ENCODE measurements at regions not wholly inside any gene's neighbourhood (a gene's known extent, or its start where the extent isn't known, plus 50 kb on each side); places are given as distances from the start of the nearest gene placed in this dataset.
"Not testable (repeated sequence)": the region's sequence is repeated elsewhere in the genome, so short reads cannot be mapped to it uniquely, and the experiment has no call there.

DNA sequence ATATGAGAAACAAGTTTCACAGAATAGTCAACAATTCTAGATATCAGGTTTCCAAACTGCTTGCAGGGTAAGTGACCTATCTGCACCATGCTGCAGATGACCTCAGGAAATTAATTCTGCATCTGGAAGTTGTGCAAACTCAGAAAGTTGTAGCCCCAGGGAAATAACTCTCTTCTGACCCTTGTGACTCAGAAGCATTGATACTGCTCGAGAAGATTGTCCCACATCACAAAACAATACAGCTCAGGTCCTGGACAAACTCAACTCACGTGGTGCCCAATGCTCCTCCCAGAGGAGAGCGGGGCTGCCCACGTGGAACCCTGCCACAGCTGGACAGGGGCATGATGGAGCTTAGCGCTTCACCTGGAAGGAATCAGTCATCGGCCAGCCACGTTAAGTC is 221.9 kb upstream of the LRRC61 start:
- DNase-seq (ENCODE audit: low read depth, low spot score), result not testable (repeated sequence)

DNA sequence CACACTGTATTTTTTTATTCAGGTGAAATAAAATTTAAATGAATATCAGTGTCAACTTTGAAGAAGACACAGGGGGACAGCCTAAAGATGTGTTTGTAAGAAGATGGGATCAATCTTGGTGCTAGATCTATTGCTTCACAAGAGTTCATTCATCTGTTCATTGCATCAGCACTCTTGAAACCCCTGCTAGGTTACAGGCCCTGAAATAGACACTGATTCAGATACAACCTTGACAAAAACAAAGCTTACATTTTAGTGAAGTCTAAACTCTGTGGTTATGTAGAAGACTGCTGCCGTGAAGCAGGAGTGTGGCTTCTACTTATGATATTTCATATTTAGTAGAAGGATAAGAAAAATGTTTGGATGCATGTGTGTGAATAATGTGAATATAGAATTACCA is 215.9 kb upstream of the LRRC61 start:
- not testable (repeated sequence) for DNase-seq (ENCODE audit: low read depth, low spot score)

DNA sequence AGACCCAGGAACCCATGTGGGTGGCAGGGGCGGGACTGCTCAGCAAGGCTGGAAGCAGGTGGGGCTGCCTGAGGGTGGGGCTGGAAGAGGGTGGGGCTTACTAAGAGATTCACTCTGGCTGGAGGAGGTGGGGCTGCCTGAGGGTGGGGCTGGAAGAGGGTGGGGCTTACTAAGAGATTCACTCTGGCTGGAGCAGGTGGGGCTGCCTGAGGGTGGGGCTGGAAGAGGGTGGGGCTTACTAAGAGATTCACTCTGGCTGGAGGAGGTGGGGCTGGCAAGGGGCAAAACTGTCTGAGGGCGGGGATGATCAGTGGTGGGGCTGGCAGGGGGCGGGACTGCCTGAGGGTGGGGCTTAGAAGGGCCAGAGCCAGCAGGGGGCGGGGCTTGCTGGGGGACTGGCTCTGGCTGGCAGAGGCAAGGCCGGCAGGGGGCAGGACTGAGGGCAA is 212.8 kb upstream of the LRRC61 start:
- DNase-seq (ENCODE audit: low read depth, low spot score), result not testable (repeated sequence)

DNA sequence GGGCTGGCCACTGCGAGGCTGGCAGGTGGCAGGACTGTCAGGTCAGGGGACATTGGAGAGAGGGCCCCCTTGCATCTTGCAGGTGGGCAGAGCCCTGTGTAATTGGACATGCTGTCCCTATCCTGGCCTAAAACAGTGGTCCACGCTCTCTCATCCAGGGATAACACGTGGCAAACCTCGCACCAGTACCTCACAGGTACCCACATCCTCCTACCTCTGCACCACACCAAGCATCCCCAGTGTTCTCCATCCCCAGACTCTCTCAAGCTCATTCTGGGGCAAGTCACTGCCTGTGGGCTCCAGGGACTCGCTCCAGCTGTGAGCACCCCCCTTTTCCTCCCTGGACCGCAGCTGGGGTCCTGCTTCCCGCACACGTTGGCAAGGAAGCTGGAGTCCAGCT is 212.3 kb upstream of the LRRC61 start:
- DNase-seq (ENCODE audit: low read depth, low spot score), result not testable (repeated sequence)

DNA sequence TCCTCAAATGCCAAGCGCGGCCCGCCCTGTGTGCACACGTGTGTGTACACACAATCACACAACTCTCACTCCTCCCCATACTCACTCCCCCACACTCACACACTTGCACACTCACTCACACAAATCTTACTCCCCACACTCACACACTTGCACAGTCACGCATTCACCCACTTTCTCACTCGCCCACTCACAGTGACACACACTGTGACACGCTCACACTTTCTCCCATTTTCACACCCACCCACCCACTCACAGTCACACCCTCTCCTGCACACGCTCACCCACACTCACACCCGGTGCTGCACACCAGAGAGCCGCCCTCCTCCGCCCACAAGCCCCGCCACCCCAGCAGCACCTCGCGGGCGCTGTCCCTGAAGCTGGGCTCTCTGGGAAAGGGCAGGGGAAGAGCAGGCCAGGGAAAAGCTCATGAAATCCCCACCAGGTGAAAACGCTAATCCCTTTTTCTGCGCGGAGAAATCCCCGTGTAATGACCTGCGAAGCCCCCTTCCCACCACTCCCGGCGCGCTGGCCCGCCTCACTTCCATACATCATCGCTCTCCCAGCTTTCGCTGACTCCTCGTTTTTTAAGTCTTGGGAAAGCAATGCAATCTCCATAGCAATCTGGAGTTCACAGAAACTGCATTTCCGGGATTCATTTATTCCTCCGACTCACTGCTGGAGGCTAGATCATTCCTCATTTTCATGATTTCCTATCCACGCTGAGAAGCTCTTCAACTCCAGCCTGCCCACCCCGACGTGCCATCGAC is 211.6 kb upstream of the LRRC61 start:
- DNase-seq (ENCODE audit: low read depth, low spot score), result not testable (repeated sequence)

DNA sequence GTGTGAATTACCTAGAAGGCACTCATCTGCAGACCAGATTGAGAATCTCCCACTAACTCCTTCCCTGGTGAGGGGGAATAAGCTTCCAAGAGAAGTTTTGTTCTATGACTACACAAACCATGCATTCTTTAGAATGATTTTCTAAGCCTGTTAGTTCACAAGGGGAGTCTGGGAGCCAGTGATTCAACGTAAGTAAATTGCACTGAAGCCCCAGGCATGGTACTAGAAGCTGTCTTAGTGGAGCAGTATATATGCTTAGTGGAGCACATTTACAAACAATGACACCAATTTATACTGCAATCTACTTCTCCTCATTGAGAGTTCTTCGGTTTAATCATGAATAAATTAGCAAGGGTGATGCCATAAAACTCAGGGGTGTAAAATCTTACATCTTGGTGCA is 209.9 kb upstream of the LRRC61 start:
- not testable (repeated sequence) for DNase-seq (ENCODE audit: low read depth, low spot score)

DNA sequence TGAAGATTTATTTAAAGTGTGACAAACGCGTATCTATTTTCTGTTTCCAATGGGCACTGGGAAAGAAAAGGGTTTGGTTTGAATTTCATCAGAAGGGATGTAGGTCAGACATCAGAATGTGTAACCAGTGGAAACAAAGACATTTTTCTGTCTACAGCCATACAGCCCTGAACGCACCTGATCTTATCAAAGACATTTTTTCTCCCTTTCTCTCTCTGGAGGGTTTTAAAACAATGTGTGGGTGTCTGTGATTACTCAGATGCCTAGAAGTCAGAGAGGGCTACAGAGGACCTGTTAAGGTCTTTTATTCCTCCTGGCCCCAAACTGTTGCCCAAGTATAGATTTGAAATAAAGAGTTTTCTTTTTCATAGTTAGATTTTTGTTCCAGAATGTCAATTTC is 208.6 kb upstream of the LRRC61 start:
- not testable (repeated sequence) for DNase-seq (ENCODE audit: low read depth, low spot score)

DNA sequence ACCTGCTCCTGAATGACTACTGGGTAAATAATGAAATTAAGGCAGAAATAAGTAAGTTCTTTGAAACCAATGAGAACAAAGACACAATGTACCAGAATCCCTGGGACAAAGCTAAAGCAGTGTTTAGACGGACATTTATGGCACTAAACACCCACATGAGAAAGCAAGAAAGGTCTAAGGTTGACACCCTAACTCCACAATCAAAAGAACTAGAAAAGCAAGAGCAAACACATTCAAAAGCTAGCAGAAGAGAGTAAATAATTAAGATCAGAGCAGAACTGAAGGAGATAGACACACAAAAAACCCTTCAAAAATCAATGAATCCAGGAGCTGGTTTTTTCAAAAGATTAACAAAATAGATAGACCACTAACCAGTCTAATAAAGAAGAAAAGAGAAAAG is 203.2 kb upstream of the LRRC61 start:
- not testable (repeated sequence) for DNase-seq (ENCODE audit: low read depth, low spot score)

DNA sequence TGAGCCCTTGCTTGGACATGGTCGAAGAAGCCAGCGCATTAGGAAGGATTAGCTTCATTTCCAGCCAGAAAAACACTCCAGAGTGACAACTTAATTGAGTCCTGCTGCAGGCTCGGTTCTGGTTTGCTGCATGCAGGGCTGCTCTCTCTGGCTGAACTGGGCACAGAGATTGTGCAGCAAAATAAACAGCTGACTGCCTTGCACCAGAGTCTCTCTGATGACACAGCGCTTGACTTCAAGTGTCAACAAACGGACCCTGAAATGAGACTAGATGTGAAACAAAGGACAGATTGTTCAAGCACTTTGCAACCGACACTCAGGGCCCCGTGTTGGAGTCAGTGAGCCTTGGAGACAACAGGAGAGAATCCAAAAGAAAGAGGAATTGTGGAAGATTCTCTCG is 197.3 kb upstream of the LRRC61 start:
- not testable (repeated sequence) for DNase-seq (ENCODE audit: low read depth, low spot score)

DNA sequence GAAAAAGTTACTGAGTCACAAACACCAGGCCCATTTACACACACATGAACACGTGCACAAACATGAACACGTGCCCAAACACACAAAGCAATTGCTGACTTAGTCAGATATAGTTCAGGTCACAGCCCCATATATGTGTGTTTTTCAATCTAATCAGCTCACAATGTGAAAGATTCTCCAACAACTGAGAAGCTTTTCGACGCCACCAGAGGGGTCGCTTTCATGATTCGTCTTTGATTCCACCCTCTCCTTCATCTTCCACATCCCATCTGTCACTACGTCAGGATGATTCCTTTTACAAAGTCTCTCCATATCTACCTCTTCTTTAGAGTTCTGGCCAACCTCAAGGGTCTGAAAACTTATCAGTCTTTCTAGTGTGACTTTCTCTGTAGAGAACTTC is 188.7 kb upstream of the LRRC61 start:
- DNase-seq (ENCODE audit: low read depth, low spot score), result not testable (repeated sequence)

DNA sequence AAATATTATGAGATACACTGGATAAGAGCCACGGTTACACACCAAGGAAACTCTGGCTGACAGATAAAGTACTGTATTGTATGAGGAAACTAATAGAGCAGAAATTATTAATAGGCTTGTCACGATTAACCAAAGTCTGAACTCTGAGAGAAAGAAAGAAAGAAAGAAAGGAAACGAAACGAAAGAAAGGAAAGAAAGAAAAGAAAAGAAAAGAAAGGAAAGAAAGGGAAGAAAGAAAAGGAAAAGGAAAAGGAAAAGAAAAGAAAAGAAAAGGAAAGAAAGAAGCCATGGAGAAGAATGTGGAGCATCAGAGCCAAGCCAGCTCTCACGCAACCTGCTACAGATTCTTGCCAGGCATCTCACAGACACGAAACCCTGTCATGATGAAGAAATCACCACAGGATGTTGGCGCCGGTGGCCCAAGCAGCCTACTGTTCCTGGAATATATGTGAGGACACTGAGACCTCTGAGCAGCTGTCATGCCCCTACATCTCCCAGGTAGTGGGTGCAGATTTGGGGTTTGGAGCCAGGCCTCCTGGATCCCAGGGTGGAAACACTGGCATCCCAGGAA is 187.4 kb upstream of the LRRC61 start:
- not testable (repeated sequence) for DNase-seq (ENCODE audit: low read depth, low spot score)

DNA sequence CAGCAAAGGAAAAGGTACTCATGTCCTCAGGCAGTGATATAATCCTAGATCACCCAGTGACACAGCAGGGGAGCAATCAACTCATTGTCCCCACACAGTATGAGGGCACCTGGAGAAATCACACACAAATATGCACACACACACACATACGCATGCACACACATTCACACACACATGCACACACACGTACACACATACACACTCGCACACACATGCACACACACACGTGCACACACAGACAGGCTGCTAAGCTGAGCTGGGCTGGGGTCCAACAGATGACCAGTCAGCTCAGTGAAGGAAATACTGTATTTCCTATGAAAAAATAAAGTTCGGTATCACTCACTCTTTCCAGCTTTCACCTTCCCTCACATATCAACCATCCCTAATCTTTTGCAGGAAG is 183.3 kb upstream of the LRRC61 start:
- not testable (repeated sequence) for DNase-seq (ENCODE audit: low read depth, low spot score)

DNA sequence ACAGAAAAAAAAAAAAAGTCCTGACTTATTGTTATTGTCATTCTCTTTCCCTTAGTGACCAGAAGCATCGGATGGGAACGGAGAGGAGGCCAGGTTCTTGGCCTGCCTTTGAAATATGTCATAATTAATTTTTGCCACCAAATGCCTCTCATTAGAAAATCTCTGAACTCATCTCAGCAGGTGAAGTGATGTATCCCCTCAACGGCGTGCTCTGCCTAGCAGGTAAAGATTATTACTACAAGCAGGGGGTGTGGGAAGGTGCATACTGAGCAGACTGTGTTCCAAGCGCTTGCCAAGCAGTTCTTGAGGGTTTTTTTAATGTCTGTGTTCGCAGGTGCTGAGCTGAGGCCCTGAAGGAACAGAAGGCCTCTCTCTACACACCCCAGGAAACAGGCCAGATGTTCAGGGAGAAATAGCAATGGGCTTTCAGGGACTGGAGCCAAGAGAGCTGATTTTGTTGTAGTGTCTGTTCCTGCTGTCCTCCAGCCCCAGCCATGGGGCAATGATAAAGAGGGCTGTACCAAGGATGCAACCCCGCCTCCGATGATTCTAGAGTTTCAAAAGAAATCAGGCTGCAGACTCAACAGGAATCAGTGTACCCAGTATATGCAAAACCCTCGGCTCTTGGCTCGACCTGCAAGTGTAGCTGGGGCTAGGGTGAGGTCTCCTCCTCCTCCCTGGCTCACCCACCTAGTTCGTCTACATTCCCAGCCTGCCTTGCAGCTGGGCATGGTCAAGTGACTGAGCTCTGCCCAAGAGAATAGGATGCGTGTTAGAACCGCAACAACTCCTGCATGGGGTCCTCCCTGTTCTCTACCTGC is 181.4 kb upstream of the LRRC61 start:
- DNase-seq (ENCODE audit: low read depth, low spot score), result not testable (repeated sequence)

DNA sequence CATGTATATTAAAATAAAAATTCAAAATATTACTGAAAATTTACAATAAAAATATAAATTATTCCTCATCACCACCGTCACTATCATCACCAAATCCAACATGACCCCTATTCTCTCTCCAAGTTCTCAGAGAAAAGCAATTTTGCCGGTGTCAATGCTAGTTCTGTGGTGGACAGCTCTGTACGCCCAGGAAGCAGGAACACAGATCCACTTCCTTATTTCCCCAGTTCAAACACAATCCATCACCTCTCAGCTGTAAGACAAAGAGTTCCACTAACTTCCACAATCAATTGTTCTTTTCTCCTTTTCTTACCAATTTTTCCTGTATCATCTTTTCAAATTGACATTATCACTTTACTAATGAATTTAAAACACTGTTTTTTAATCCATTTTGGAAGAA is 177.0 kb upstream of the LRRC61 start:
- DNase-seq (ENCODE audit: low read depth, low spot score), result not testable (repeated sequence)

DNA sequence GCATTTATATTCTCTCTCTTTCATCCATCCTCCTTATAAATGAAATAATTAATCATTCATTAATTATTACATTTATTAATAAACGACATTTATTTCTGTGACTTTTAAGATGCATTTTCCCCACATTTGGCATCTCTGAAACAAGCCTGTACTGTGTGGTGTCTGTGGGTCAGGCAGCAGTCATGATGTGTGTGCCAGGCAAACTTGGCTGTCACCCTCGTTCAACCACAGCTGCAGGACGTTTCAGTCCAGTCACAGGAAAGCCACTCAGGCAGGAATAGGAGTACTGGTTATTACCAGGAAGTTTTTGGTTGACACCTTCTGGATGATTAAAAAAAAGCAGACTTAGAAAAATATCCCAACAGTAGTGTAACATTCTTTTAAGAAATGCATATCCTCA is 175.6 kb upstream of the LRRC61 start:
- not testable (repeated sequence) for DNase-seq (ENCODE audit: low read depth, low spot score)

DNA sequence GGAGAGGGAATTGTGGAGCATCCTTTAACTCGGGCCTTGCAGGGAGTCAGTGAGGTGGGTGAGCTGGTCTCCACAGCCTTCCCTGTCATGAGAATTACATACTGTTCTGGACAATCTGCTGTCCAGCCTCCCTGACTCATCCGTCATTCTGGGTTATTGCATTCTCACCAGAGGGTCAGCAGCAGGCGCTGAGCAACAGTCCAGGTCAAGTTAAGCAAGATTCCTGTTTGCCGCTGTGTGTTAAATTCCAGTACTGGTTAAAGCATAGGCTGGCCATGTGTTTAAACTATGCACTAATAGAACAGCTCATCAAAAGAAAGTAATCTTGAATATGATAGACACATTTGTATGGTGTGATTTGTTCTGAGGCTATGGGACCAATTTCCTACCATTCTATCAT is 167.1 kb upstream of the LRRC61 start:
- DNase-seq (ENCODE audit: low read depth, low spot score), result not testable (repeated sequence)

DNA sequence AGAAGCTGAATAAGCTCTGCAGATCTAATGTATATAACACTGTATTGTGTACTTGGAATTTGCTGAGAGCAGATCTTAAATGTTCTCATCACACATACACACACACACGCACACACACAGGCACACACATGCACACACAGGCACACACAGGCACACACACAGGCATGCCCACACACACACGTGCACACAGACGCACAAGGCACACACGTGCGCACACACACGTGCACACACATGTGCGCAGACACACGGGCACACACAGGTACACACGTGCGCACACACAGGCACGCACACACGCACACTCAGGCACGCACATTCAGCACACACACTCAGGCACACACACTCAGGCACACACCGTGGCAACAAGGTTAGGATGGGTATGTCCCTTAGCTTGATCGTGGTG is 164.5 kb upstream of the LRRC61 start:
- not testable (repeated sequence) for DNase-seq (ENCODE audit: low read depth, low spot score)

DNA sequence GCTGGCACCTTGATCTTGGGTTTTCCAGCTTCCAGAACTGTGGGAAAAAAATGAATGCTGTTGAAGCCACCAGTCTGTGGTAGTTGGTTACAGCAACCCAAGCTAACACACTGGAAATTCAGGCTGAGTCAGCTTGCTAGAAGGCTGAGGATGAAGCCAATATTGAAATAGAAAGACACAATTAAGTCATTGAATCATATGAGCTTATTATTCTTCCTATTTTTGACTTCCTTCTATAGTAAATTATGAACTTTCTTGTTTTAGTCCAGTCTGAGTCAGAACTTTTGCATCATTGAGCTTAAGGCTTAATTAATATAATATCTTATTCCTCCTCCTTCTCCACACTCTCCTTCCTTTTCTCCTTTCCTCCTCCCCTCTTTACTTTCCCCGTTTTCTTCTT is 153.6 kb upstream of the LRRC61 start:
- not testable (repeated sequence) for DNase-seq (ENCODE audit: low read depth, low spot score)

DNA sequence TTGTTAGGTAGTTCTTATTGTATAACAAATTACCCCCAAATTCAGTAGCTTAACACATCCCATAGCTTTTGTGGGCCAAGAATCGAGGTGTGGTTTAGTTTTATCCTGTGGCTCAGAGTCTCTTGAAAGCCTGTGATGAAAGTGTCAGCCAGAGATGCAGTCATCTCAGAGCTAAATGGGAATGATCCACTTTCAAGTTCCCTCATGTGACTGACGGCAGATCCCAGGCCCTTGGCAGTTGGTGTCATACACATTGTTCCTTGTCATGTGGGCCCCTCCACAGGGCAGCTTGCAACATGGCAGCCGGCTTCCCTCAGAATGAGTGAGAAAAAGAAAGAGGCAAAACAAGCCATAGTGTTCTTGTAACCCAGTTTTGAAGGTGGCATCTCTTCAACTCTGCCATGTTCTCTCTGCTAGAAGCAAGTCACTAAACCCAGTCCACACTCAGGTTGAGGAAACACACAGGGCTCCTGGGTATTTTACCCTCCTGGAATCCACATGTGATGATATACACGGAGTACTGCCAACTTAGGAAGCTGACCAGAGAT is 153.1 kb upstream of the LRRC61 start:
- not testable (repeated sequence) for DNase-seq (ENCODE audit: low read depth, low spot score)

DNA sequence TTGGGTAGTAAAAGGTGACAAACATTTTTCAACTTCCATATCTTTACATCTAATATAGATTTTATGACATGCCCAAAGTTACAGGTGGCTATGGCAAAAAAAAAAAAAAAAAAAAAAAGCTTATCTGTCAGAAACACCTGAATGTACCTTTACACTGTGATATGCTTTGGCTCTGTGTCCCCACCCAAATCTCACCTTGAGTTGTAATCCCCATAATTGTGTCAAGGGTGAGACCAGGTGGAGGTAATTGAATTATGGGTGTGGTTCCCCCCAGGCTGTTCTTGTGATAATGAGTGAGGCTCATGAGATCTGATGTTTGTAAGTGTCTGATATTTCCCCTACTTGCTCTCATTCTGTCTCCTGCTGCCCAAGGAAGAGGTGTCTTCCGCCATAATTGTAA is 139.6 kb upstream of the LRRC61 start:
- not testable (repeated sequence) for DNase-seq (ENCODE audit: low read depth, low spot score)

DNA sequence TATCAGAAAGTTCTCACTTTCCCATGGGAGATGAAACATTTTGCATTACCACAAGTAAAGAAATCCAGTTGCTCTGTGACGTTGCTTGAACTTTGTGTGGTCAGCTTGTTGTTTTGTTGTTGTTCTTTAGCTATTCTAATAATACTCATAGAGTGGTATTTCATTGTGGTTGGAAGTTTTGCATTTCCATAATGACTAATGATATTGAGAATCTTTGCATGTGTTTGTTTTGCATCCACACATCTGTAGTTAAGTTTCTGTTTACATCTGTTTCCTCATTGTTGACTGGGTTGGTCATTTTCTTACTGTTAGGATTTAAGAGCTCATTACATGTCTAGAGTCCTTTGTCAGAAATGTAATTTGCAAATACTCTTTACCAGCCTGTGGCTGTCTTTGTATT is 133.2 kb upstream of the LRRC61 start:
- DNase-seq (ENCODE audit: low read depth, low spot score), result not testable (repeated sequence)

DNA sequence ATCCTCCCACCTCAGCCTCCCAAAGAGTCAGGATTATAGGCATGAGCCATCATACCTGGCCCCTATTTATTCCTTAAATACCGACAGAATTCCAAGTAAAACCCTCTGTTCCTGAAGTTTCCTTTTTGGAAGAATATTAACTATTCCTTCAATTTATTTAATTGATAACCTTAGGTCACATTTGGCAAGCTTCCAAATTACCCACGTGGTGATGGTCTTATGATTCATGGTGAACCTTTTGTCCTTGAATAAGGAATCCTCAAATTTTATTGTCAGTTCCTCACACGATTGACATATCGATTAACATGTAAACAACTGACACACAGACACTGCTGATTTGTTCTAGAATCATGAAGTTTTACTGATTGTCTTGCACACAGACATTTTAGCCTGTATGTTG is 130.6 kb upstream of the LRRC61 start:
- not testable (repeated sequence) for DNase-seq (ENCODE audit: low read depth, low spot score)

Measured in activated CD4-positive, CD25-positive, alpha-beta regulatory T cell treated with anti-CD3 and anti-CD28 coated beads, Interleukin-2, amount 50 U/mL, for 16 hours (primary cell).